ENCODE measurements at regions not wholly inside any gene's neighbourhood (a gene's known extent, or its start where the extent isn't known, plus 50 kb on each side); places are given as distances from the start of the nearest gene placed in this dataset.

DNA sequence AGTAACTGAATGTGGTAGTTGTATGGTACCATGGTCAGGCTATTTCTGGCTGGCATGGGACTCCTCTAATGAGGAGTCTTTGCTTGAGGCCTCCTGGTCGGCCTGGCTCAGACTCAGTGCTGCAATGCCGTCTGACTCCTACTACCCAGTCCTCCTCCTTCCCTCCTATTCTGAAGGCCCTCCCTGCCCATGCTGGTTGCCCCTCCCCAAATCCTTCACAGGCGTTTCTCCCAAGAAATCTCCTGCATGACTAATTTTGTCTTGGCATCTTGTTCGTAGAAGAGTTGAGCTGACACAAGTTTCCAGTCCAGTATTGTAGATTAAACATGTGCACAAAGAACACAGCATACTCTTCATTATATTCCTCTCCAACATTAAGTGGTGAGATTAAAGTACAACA lies 115.5 kb downstream of the NFKBIZ start:
- TF ChIP-seq CTCF (IDR thresholded peaks at IDR 0.05) (no peak), POLR2A (IDR thresholded peaks at IDR 0.05) (no peak)

Data from right lobe of liver (tissue), 4 donors.